Spleen (tissue), 7 donors: ENCODE measurements at regions not wholly inside any gene's neighbourhood (a gene's known extent, or its start where the extent isn't known, plus 50 kb on each side); places are given as distances from the start of the nearest gene placed in this dataset.

ENCODE experiments used
- POLR2A ChIP-seq, 3 donors: fragments of 450-650 bp; IDR thresholded peaks; one replicate each; pipeline ENCODE4 v1.5.1; 2017; ENCODE audit warnings: antibody characterized with exemption in 3 of 3, mild to moderate bottlenecking in 1 of 3
- POLR2AphosphoS5 ChIP-seq, 3 donors: sonication (generic); formaldehyde crosslinking; IDR thresholded peaks; one replicate each; pipeline ENCODE4 v1.5.1; 2017; ENCODE audit warnings: antibody characterized with exemption in 3 of 3
- TF ChIP-seq, protein P1 (sequence below), 11 experiments: fragments of 200-600 bp in 7 of 11; fragments of 450-650 bp in 4 of 11; sonication (generic) in 4 of 11; IDR thresholded peaks in 8 of 11; conservative IDR thresholded peaks in 3 of 11; 1 replicate in 7 of 11; 2 replicates in 4 of 11; pipeline versions ENCODE4 v1.4.0 to v1.8.0; 2016 to 2021; ENCODE audit warnings: antibody characterized with exemption in 11 of 11, inconsistent platforms in 4 of 11, mild to moderate bottlenecking in 1 of 11
- donor health status: DM: no; HTN: no; CAD: no; lungs with moderate emphysema.
- donor health status: DM: no; HTN: no; CAD: no.
- donor health status: DM: no; HTN: no; CAD: no.

DNA sequence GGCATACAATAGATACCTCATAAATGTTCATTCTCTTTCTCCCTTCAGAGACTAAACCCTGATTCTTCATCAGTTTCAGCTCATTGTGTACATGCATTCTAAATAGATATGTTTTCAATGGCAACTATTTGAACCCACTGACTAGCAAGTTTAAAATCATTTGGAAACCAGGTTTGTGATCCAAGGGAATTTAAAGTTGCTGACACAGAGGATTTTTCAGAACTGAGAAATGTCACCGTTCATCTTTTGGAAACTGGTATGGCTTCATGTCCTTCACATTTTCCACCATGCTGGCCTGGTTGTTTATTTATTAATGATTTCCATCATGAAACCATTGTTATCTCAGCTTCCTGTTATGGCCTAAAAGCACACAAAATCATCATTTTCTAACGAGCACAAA lies 81.8 kb upstream of the BARHL2 start:
- TF ChIP-seq, protein P1, sequence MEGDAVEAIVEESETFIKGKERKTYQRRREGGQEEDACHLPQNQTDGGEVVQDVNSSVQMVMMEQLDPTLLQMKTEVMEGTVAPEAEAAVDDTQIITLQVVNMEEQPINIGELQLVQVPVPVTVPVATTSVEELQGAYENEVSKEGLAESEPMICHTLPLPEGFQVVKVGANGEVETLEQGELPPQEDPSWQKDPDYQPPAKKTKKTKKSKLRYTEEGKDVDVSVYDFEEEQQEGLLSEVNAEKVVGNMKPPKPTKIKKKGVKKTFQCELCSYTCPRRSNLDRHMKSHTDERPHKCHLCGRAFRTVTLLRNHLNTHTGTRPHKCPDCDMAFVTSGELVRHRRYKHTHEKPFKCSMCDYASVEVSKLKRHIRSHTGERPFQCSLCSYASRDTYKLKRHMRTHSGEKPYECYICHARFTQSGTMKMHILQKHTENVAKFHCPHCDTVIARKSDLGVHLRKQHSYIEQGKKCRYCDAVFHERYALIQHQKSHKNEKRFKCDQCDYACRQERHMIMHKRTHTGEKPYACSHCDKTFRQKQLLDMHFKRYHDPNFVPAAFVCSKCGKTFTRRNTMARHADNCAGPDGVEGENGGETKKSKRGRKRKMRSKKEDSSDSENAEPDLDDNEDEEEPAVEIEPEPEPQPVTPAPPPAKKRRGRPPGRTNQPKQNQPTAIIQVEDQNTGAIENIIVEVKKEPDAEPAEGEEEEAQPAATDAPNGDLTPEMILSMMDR (IDR thresholded peaks at IDR 0.05 in 8 of 11, conservative IDR thresholded peaks at IDR 0.05 in 3 of 11), result no peak
- no peak for TF ChIP-seq POLR2A (IDR thresholded peaks at IDR 0.05)
- TF ChIP-seq POLR2AphosphoS5 (IDR thresholded peaks at IDR 0.05), result no peak
